ENCODE measurements at regions not wholly inside any gene's neighbourhood (a gene's known extent, or its start where the extent isn't known, plus 50 kb on each side); places are given as distances from the start of the nearest gene placed in this dataset.
A peak's percentile ranks its signal among the peaks of the same experiment; 100 is the strongest.
"Not testable (repeated sequence)": the region's sequence is repeated elsewhere in the genome, so short reads cannot be mapped to it uniquely, and the experiment has no call there.

GRCh38 chr9:72440378-72440777 is 75.4 kb upstream of the ZFAND5 start:
- TF ChIP-seq, protein P1, sequence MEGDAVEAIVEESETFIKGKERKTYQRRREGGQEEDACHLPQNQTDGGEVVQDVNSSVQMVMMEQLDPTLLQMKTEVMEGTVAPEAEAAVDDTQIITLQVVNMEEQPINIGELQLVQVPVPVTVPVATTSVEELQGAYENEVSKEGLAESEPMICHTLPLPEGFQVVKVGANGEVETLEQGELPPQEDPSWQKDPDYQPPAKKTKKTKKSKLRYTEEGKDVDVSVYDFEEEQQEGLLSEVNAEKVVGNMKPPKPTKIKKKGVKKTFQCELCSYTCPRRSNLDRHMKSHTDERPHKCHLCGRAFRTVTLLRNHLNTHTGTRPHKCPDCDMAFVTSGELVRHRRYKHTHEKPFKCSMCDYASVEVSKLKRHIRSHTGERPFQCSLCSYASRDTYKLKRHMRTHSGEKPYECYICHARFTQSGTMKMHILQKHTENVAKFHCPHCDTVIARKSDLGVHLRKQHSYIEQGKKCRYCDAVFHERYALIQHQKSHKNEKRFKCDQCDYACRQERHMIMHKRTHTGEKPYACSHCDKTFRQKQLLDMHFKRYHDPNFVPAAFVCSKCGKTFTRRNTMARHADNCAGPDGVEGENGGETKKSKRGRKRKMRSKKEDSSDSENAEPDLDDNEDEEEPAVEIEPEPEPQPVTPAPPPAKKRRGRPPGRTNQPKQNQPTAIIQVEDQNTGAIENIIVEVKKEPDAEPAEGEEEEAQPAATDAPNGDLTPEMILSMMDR (IDR thresholded peaks at IDR 0.05; ENCODE audit: insufficient read depth, low read length, missing control alignments): no peak
- H3K4me3 ChIP-seq (ENCODE audit: low read depth, low read length): no peak overlapping the region
- no peak for DNase-seq (ENCODE audit: low read depth, low spot score)
- CTCF ChIA-PET: interaction anchor here (1.1 to 2.0 kb wide), 2 partner anchors 78 to 152 kb away, joined by 3 to 6 read pairs; no protein-coding TSS in a partner anchor
- POLR2A ChIA-PET: no interaction called here

DNA sequence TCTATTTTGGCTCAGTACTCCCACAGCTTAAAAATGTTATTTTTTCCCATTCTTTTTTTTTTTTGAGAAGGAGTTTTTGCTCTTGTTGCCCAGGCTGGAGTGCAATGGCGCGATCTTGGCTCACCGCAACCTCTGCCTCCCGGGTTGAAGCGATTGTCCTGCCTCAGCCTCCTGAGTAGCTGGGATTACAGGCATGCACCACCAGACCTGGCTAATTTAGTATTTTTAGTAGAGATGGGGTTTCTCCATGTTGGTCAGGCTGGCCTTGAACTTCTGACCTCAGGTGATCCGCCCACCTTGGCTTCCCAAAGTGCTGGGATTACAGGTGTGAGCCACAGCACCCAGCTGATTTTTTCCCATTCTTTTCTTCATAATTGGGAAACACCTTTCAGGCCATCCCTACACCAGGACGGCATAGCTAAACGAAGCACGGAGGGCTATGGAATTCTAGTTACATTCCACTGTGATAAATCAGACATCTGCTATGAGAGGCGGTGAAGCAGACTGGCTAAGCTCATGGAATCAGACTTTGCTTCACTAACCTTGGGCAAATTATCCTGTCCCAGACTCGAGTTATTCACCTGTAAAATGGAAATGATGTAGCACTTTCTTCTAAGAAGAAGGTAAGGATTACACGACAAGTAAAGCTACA is 68.7 kb upstream of the ZFAND5 start:
- ChIA-PET POLR2A (interaction anchor here (0.8 to 1.5 kb wide), 6 partner anchors 10 to 232 kb away, joined by 3 to 11 read pairs (median 4); partner anchors contain the start of gene ZFAND5), CTCF (interaction anchor here (0.6 to 1.2 kb wide), 5 partner anchors 22 to 319 kb away, joined by 3 read pairs; no protein-coding TSS in a partner anchor)
- not testable (repeated sequence) for DNase-seq (ENCODE audit: low read depth, low spot score); H3K4me3 ChIP-seq (ENCODE audit: low read depth, low read length)

DNA sequence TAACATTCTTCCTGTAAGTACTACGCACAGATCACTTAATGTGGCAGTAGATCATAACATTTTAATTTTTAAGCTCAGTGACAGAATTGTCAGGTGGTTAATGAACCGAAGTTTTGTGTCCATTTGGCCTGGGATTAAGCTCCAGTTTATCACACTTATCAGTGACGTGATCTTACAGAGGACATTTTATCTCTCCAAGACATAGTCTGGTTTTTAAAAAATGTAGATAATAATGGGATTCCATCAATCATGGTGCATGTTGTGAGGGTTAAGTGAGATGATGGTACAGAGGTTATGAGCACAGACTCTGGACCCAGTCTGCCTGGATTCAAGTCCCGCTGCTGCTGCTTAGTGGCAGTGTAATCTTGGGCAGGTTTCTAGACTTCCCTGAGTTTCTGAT is 66.0 kb upstream of the ZFAND5 start:
- H3K4me3 ChIP-seq (ENCODE audit: low read depth, low read length): no peak overlapping the region
- POLR2A ChIA-PET: no interaction called here
- no peak for DNase-seq (ENCODE audit: low read depth, low spot score)
- TF ChIP-seq, protein P1 (IDR thresholded peaks at IDR 0.05; ENCODE audit: insufficient read depth, low read length, missing control alignments): no peak
- CTCF ChIA-PET: no interaction called here

GRCh38 chr9:72428329-72428728 is 63.3 kb upstream of the ZFAND5 start:
- ChIA-PET CTCF (interaction anchor here (1.1 kb wide), 1 partner anchor 66 kb away, joined by 3 read pairs; no protein-coding TSS in a partner anchor), POLR2A (interaction anchor here (0.6 to 1.3 kb wide), 5 partner anchors 11 to 147 kb away, joined by 3 to 8 read pairs (median 3); partner anchors contain the start of gene ZFAND5)
- TF ChIP-seq, protein P1 (IDR thresholded peaks at IDR 0.05; ENCODE audit: insufficient read depth, low read length, missing control alignments): no peak
- DNase-seq (ENCODE audit: low read depth, low spot score): peak; percentile 91
- no peak overlapping the region for H3K4me3 ChIP-seq (ENCODE audit: low read depth, low read length)

- CTCF ChIA-PET: interaction anchor here (1.1 kb wide), 1 partner anchor 66 kb away, joined by 3 read pairs; no protein-coding TSS in a partner anchor
- TF ChIP-seq, protein P1 (IDR thresholded peaks at IDR 0.05; ENCODE audit: insufficient read depth, low read length, missing control alignments): no peak
- POLR2A ChIA-PET: interaction anchor here (1.0 to 1.3 kb wide), 3 partner anchors 11 to 63 kb away, joined by 3 to 8 read pairs (median 3); partner anchors contain the start of gene ZFAND5
- no peak overlapping the region for H3K4me3 ChIP-seq (ENCODE audit: low read depth, low read length)
- DNase-seq (ENCODE audit: low read depth, low spot score): no peak
These were observed 62.8 kb upstream of the ZFAND5 start for GRCh38 chr9:72427801-72428200.

- no peak overlapping the region for H3K4me3 ChIP-seq (ENCODE audit: low read depth, low read length)
- CTCF ChIA-PET: no interaction called here
- DNase-seq (ENCODE audit: low read depth, low spot score): no peak
- POLR2A ChIA-PET: no interaction called here
- TF ChIP-seq, protein P1 (IDR thresholded peaks at IDR 0.05; ENCODE audit: insufficient read depth, low read length, missing control alignments): no peak
These were observed 59.1 kb upstream of the ZFAND5 start for GRCh38 chr9:72424131-72424530.
